ENCODE measurements at regions not wholly inside any gene's neighbourhood (a gene's known extent, or its start where the extent isn't known, plus 50 kb on each side); places are given as distances from the start of the nearest gene placed in this dataset.

GRCh38 chr5:125717209-125717608 is 706.0 kb upstream of the GRAMD2B start:
- Histone ChIP-seq H3K36me3 (no peaks in the 10 kb centered on the region), H3K27ac (replicated peaks) (no peak overlapping the region), H3K27me3 (ENCODE audit: low read depth) (no peaks in the 10 kb centered on the region), H3K4me1 (no peaks in the 10 kb centered on the region), H3K9me3 (replicated peaks) (no peaks in the 10 kb centered on the region), H3K4me3 (no peak overlapping the region)
- intact Hi-C loops (cut with micrococcal nuclease): no loop called here
- TF ChIP-seq CTCF (IDR thresholded peaks at IDR 0.05; ENCODE audit: borderline replicate concordance): no peak
- no peak for DNase-seq

GRCh38 chr5:125719681-125720347 is 703.4 kb upstream of the GRAMD2B start:
- no peaks in the 10 kb centered on the region for H3K9me3 ChIP-seq (replicated peaks)
- no peak overlapping the region for H3K4me3 ChIP-seq
- H3K4me1 ChIP-seq: no peaks in the 10 kb centered on the region
- no peak for DNase-seq
- no peaks in the 10 kb centered on the region for H3K36me3 ChIP-seq
- no peaks in the 10 kb centered on the region for H3K27me3 ChIP-seq (ENCODE audit: low read depth)
- H3K27ac ChIP-seq (replicated peaks): no peak overlapping the region
- intact Hi-C loops (cut with micrococcal nuclease): no loop called here
- no peak for TF ChIP-seq CTCF (IDR thresholded peaks at IDR 0.05; ENCODE audit: borderline replicate concordance)

GRCh38 chr5:125720348-125720685 is 702.9 kb upstream of the GRAMD2B start:
- no peak for TF ChIP-seq CTCF (IDR thresholded peaks at IDR 0.05; ENCODE audit: borderline replicate concordance)
- no peaks in the 10 kb centered on the region for H3K36me3 ChIP-seq
- intact Hi-C loops (cut with micrococcal nuclease): no loop called here
- no peaks in the 10 kb centered on the region for H3K27me3 ChIP-seq (ENCODE audit: low read depth)
- H3K4me1 ChIP-seq: no peaks in the 10 kb centered on the region
- H3K4me3 ChIP-seq: no peak overlapping the region
- no peaks in the 10 kb centered on the region for H3K9me3 ChIP-seq (replicated peaks)
- no peak for DNase-seq
- no peak overlapping the region for H3K27ac ChIP-seq (replicated peaks)

GRCh38 chr5:125720721-125721120 is 702.5 kb upstream of the GRAMD2B start:
- no peak overlapping the region for H3K4me3 ChIP-seq
- H3K9me3 ChIP-seq (replicated peaks): no peaks in the 10 kb centered on the region
- TF ChIP-seq CTCF (IDR thresholded peaks at IDR 0.05; ENCODE audit: borderline replicate concordance): no peak
- DNase-seq: no peak
- no peaks in the 10 kb centered on the region for H3K4me1 ChIP-seq
- no peak overlapping the region for H3K27ac ChIP-seq (replicated peaks)
- no peaks in the 10 kb centered on the region for H3K27me3 ChIP-seq (ENCODE audit: low read depth)
- no peaks in the 10 kb centered on the region for H3K36me3 ChIP-seq
- intact Hi-C loops (cut with micrococcal nuclease): no loop called here

GRCh38 chr5:125722550-125722949 is 700.7 kb upstream of the GRAMD2B start:
- intact Hi-C loops (cut with micrococcal nuclease): no loop called here
- Histone ChIP-seq H3K9me3 (replicated peaks) (no peaks in the 10 kb centered on the region), H3K4me1 (no peaks in the 10 kb centered on the region), H3K27me3 (ENCODE audit: low read depth) (no peaks in the 10 kb centered on the region), H3K27ac (replicated peaks) (no peak overlapping the region), H3K36me3 (no peaks in the 10 kb centered on the region), H3K4me3 (no peak overlapping the region)
- no peak for DNase-seq
- no peak for TF ChIP-seq CTCF (IDR thresholded peaks at IDR 0.05; ENCODE audit: borderline replicate concordance)

Data from left ventricle myocardium inferior (tissue), 1 donor.